HG02973 (cell line): ENCODE measurements at regions not wholly inside any gene's neighbourhood (a gene's known extent, or its start where the extent isn't known, plus 50 kb on each side); places are given as distances from the start of the nearest gene placed in this dataset.
"Not testable (repeated sequence)": the region's sequence is repeated elsewhere in the genome, so short reads cannot be mapped to it uniquely, and the experiment has no call there.

ENCODE experiments used
- ATAC-seq: cut with Tn5 transposase; IDR thresholded peaks from one replicate; pipeline ENCODE4 v1.9.1; 2021; ENCODE audit warnings: moderate library complexity; ENCODE audit not compliant: unreplicated experiment

GRCh38 chr12:103011974-103012763 is 54.7 kb downstream of the ASCL1 start:
- ATAC-seq: no peak

GRCh38 chr12:103012884-103013283 is 55.4 kb downstream of the ASCL1 start:
- ATAC-seq: no peak

- no peak for ATAC-seq
Observed at GRCh38 chr12:103013741-103014300, 56.3 kb downstream of the ASCL1 start.

GRCh38 chr12:103016381-103016780 is 58.9 kb downstream of the ASCL1 start:
- no peak for ATAC-seq

GRCh38 chr12:103020839-103021238 is 63.4 kb downstream of the ASCL1 start:
- ATAC-seq: no peak

GRCh38 chr12:103021538-103022218 is 64.2 kb downstream of the ASCL1 start:
- no peak for ATAC-seq

GRCh38 chr12:103024650-103025049 is 67.2 kb downstream of the ASCL1 start:
- no peak for ATAC-seq

GRCh38 chr12:103026643-103027042 is 69.2 kb downstream of the ASCL1 start:
- ATAC-seq: not testable (repeated sequence)

GRCh38 chr12:103028881-103029639 is 71.6 kb downstream of the ASCL1 start:
- no peak for ATAC-seq

- no peak for ATAC-seq
Observed at GRCh38 chr12:103036581-103037214, 79.2 kb downstream of the ASCL1 start.

- no peak for ATAC-seq
Observed at GRCh38 chr12:103043531-103044486, 86.3 kb downstream of the ASCL1 start.

GRCh38 chr12:103046154-103046553 is 88.7 kb downstream of the ASCL1 start:
- ATAC-seq: no peak

GRCh38 chr12:103050273-103050672 is 92.8 kb downstream of the ASCL1 start:
- ATAC-seq: no peak

GRCh38 chr12:103053089-103053488 is 95.6 kb downstream of the ASCL1 start:
- no peak for ATAC-seq

- ATAC-seq: no peak
Observed at GRCh38 chr12:103073630-103074029, 116.2 kb downstream of the ASCL1 start.

GRCh38 chr12:103075848-103076247 is 118.4 kb downstream of the ASCL1 start:
- ATAC-seq: no peak

- ATAC-seq: no peak
Observed at GRCh38 chr12:103077108-103077773, 119.8 kb downstream of the ASCL1 start.

- ATAC-seq: peak; percentile 54
Observed at GRCh38 chr12:103085541-103085940, 128.1 kb downstream of the ASCL1 start.

- no peak for ATAC-seq
Observed at GRCh38 chr12:103086471-103086870, 129.0 kb downstream of the ASCL1 start.
